ENCODE measurements at regions not wholly inside any gene's neighbourhood (a gene's known extent, or its start where the extent isn't known, plus 50 kb on each side); places are given as distances from the start of the nearest gene placed in this dataset.
A peak's percentile ranks its signal among the peaks of the same experiment; 100 is the strongest.
"Not testable (repeated sequence)": the region's sequence is repeated elsewhere in the genome, so short reads cannot be mapped to it uniquely, and the experiment has no call there.

- no peaks in the 10 kb centered on the region for H3K36me3 ChIP-seq
- 50 to 71% (median 63%) methylated on average over 3 of the region's 3 CpGs for WGBS, 5 donors
- intact Hi-C loops (cut with DNase I; ENCODE audit: low total_unique reads): no loop called here
- H3K4me1 ChIP-seq: no peaks in the 10 kb centered on the region
- TF ChIP-seq POLR2A (IDR thresholded peaks at IDR 0.05): no peak
- no peak for TF ChIP-seq POLR2AphosphoS5 (IDR thresholded peaks at IDR 0.05)
- TF ChIP-seq, protein P1, sequence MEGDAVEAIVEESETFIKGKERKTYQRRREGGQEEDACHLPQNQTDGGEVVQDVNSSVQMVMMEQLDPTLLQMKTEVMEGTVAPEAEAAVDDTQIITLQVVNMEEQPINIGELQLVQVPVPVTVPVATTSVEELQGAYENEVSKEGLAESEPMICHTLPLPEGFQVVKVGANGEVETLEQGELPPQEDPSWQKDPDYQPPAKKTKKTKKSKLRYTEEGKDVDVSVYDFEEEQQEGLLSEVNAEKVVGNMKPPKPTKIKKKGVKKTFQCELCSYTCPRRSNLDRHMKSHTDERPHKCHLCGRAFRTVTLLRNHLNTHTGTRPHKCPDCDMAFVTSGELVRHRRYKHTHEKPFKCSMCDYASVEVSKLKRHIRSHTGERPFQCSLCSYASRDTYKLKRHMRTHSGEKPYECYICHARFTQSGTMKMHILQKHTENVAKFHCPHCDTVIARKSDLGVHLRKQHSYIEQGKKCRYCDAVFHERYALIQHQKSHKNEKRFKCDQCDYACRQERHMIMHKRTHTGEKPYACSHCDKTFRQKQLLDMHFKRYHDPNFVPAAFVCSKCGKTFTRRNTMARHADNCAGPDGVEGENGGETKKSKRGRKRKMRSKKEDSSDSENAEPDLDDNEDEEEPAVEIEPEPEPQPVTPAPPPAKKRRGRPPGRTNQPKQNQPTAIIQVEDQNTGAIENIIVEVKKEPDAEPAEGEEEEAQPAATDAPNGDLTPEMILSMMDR (IDR thresholded peaks at IDR 0.05): no peak
- TF ChIP-seq EP300 (IDR thresholded peaks at IDR 0.05): no peak
- no peaks in the 10 kb centered on the region for H3K27me3 ChIP-seq
- no peak overlapping the region for H3K4me3 ChIP-seq
- H3K9me3 ChIP-seq: no peaks in the 10 kb centered on the region
- DNase-seq: no peak
- H3K27ac ChIP-seq: no peak overlapping the region
Measured at GRCh38 chr17:13096291-13096690, 78.5 kb upstream of the ELAC2 start.

DNA sequence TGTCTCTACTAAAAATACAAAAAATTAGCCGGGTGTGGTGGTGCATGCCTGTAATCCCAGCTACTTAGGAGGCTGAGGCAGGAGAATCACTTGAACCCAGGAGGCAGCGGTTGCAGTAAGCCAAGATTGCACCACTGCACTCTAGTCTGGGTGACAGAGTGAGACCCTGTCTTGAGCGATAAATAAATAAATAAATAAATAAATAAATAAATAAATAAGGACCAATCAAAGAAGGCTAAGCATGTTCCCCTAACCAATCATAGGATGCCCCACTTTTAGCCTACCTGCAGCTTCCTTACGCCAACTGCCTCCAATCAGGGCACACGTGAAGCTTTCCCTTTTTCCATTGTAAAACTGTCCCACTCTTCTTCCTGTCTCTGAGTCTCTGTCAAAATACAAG is 74.2 kb upstream of the ELAC2 start:
- H3K4me3 ChIP-seq; H3K4me1 ChIP-seq; H3K27me3 ChIP-seq; DNase-seq; H3K36me3 ChIP-seq; H3K27ac ChIP-seq; H3K9me3 ChIP-seq; intact Hi-C loops (cut with DNase I; ENCODE audit: low total_unique reads): not testable (repeated sequence)
- 82 to 91% (median 89%) methylated on average over 5 of the region's 5 CpGs for WGBS, 5 donors

- 56 to 72% (median 66%) methylated on average over 5 of the region's 5 CpGs for WGBS, 5 donors
- intact Hi-C loops (cut with DNase I; ENCODE audit: low total_unique reads): no loop called here
- H3K4me1 ChIP-seq: no peaks in the 10 kb centered on the region
- DNase-seq: no peak
- H3K9me3 ChIP-seq: no peaks in the 10 kb centered on the region
- no peak overlapping the region for H3K27ac ChIP-seq
- no peak overlapping the region for H3K4me3 ChIP-seq
- no peak for TF ChIP-seq POLR2A (IDR thresholded peaks at IDR 0.05)
- no peak for TF ChIP-seq EP300 (IDR thresholded peaks at IDR 0.05)
- TF ChIP-seq, protein P1 (IDR thresholded peaks at IDR 0.05): no peak
- TF ChIP-seq POLR2AphosphoS5 (IDR thresholded peaks at IDR 0.05): no peak
- H3K27me3 ChIP-seq: peaks cover 0 to 16% (median 7%) of the 10 kb centered on the region in 3 donors
- H3K36me3 ChIP-seq: no peaks in the 10 kb centered on the region
Measured at GRCh38 chr17:13088666-13089065, 70.8 kb upstream of the ELAC2 start.

DNA sequence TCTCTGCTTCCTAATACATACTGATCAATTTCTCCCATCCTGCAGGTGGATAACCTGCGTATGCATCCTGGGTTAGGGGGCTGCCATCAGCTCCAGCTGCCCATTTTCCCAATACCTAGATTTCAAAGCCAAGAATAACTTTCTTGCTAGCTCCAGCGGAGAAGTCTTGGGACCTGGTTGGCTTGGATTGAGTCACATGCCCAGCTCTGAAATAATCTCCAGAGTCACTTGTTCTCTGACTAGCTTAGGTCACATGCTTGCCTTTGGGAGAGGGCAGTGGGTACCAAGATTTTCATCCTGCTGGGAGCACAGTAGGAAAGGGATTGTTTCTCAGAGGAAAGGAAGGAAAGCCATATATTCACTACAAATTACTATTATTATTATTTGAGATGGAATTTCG is 70.0 kb upstream of the ELAC2 start:
- TF ChIP-seq POLR2AphosphoS5 (IDR thresholded peaks at IDR 0.05): no peak
- no peak for TF ChIP-seq POLR2A (IDR thresholded peaks at IDR 0.05)
- TF ChIP-seq, protein P1 (IDR thresholded peaks at IDR 0.05): no peak
- no peak for TF ChIP-seq EP300 (IDR thresholded peaks at IDR 0.05)
- Histone ChIP-seq H3K4me1 (no peaks in the 10 kb centered on the region), H3K36me3 (no peaks in the 10 kb centered on the region), H3K9me3 (no peaks in the 10 kb centered on the region), H3K4me3 (no peak overlapping the region), H3K27me3 (peaks cover 0 to 16% (median 7%) of the 10 kb centered on the region in 3 donors), H3K27ac (no peak overlapping the region)
- DNase-seq: no peak
- 67 to 93% (median 83%) methylated on average over 3 of the region's 3 CpGs for WGBS, 5 donors
- intact Hi-C loops (cut with DNase I; ENCODE audit: low total_unique reads): no loop called here

GRCh38 chr17:13086142-13086769 is 68.4 kb upstream of the ELAC2 start:
- no peaks in the 10 kb centered on the region for H3K36me3 ChIP-seq
- H3K27me3 ChIP-seq: peaks cover 0 to 16% (median 7%) of the 10 kb centered on the region in 3 donors
- H3K27ac ChIP-seq: no peak overlapping the region
- 64 to 74% (median 69%) methylated on average over 11 of the region's 11 CpGs for WGBS, 5 donors
- DNase-seq: peak in 1 of 2 donors; percentile 19
- intact Hi-C loops (cut with DNase I; ENCODE audit: low total_unique reads): no loop called here
- H3K4me1 ChIP-seq: no peaks in the 10 kb centered on the region
- no peak for TF ChIP-seq POLR2A (IDR thresholded peaks at IDR 0.05)
- TF ChIP-seq, protein P1 (IDR thresholded peaks at IDR 0.05): no peak
- no peak for TF ChIP-seq EP300 (IDR thresholded peaks at IDR 0.05)
- no peak for TF ChIP-seq POLR2AphosphoS5 (IDR thresholded peaks at IDR 0.05)
- H3K9me3 ChIP-seq: no peaks in the 10 kb centered on the region
- no peak overlapping the region for H3K4me3 ChIP-seq

All from stomach (tissue), 8 donors.